ENCODE measurements at regions not wholly inside any gene's neighbourhood (a gene's known extent, or its start where the extent isn't known, plus 50 kb on each side); places are given as distances from the start of the nearest gene placed in this dataset.

GRCh38 chr5:17930346-17930745, 296.1 kb downstream of the TAF11L14 start:
- no peak for DNase-seq (ENCODE audit: low read depth, low spot score)
- H3K4me3 ChIP-seq (ENCODE audit: low read depth in 2 of 2, low read length in 2 of 2) = no peak overlapping the region
- H3K27ac ChIP-seq (ENCODE audit: low read length) = no peak overlapping the region
- no TSS peak for BruUV-seq (replicated peaks)
- no peaks in the 10 kb centered on the region for H3K9me3 ChIP-seq (ENCODE audit: control insufficient read depth, insufficient read depth, low read depth, low read length)
- ChIA-PET POLR2A (no interaction called here), CTCF (no interaction called here)
- ATAC-seq = no peak
- H3K36me3 ChIP-seq (ENCODE audit: control insufficient read depth, insufficient read depth, low read length) = no peaks in the 10 kb centered on the region
- no peaks in the 10 kb centered on the region for H3K4me1 ChIP-seq (ENCODE audit: control insufficient read depth, insufficient read depth, low read length)
- no peaks in the 10 kb centered on the region for H3K27me3 ChIP-seq (ENCODE audit: control insufficient read depth, insufficient read depth, low read length)
- in situ Hi-C loops (cut with HindIII; ENCODE audit: low pct_unique_long_range_greater_than_20kb, low sequenced_read_pairs) (no loop called here), intact Hi-C loops (cut with micrococcal nuclease; ENCODE audit: unreplicated experiment) (no loop called here)
- TF ChIP-seq TCF7L2 (IDR thresholded peaks at IDR 0.05; ENCODE audit: low read depth, low read length) (no peak), REST (IDR thresholded peaks at IDR 0.05; ENCODE audit: insufficient read depth in 1 of 2, low read depth in 2 of 2, low read length in 1 of 2) (no peak), POLR2AphosphoS5 (IDR thresholded peaks at IDR 0.05; ENCODE audit: low read depth, low read length) (no peak), SIN3A (IDR thresholded peaks at IDR 0.05; ENCODE audit: borderline replicate concordance, insufficient read depth, low read depth, low read length) (no peak)
- TF ChIP-seq, protein P1, sequence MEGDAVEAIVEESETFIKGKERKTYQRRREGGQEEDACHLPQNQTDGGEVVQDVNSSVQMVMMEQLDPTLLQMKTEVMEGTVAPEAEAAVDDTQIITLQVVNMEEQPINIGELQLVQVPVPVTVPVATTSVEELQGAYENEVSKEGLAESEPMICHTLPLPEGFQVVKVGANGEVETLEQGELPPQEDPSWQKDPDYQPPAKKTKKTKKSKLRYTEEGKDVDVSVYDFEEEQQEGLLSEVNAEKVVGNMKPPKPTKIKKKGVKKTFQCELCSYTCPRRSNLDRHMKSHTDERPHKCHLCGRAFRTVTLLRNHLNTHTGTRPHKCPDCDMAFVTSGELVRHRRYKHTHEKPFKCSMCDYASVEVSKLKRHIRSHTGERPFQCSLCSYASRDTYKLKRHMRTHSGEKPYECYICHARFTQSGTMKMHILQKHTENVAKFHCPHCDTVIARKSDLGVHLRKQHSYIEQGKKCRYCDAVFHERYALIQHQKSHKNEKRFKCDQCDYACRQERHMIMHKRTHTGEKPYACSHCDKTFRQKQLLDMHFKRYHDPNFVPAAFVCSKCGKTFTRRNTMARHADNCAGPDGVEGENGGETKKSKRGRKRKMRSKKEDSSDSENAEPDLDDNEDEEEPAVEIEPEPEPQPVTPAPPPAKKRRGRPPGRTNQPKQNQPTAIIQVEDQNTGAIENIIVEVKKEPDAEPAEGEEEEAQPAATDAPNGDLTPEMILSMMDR (IDR thresholded peaks at IDR 0.05) = no peak

GRCh38 chr5:17944046-17944445, 309.8 kb downstream of the TAF11L14 start:
- ChIA-PET POLR2A (no interaction called here), CTCF (interaction anchor here (0.6 to 1.5 kb wide), 2 partner anchors 123 to 728 kb away, joined by 3 to 7 read pairs; no protein-coding TSS in a partner anchor)
- Histone ChIP-seq H3K36me3 (ENCODE audit: control insufficient read depth, insufficient read depth, low read length) (no peaks in the 10 kb centered on the region), H3K4me1 (ENCODE audit: control insufficient read depth, insufficient read depth, low read length) (no peaks in the 10 kb centered on the region), H3K27me3 (ENCODE audit: control insufficient read depth, insufficient read depth, low read length) (no peaks in the 10 kb centered on the region), H3K4me3 (ENCODE audit: low read depth in 2 of 2, low read length in 2 of 2) (no peak overlapping the region), H3K9me3 (ENCODE audit: control insufficient read depth, insufficient read depth, low read depth, low read length) (no peaks in the 10 kb centered on the region), H3K27ac (ENCODE audit: low read length) (no peak overlapping the region)
- TF ChIP-seq, protein P1 (IDR thresholded peaks at IDR 0.05) = no peak
- TF ChIP-seq POLR2AphosphoS5 (IDR thresholded peaks at IDR 0.05; ENCODE audit: low read depth, low read length) = no peak
- TF ChIP-seq REST (IDR thresholded peaks at IDR 0.05; ENCODE audit: insufficient read depth in 1 of 2, low read depth in 2 of 2, low read length in 1 of 2) = no peak
- TF ChIP-seq TCF7L2 (IDR thresholded peaks at IDR 0.05; ENCODE audit: low read depth, low read length) = no peak
- no peak for TF ChIP-seq SIN3A (IDR thresholded peaks at IDR 0.05; ENCODE audit: borderline replicate concordance, insufficient read depth, low read depth, low read length)
- in situ Hi-C loops (cut with HindIII; ENCODE audit: low pct_unique_long_range_greater_than_20kb, low sequenced_read_pairs) (no loop called here), intact Hi-C loops (cut with micrococcal nuclease; ENCODE audit: unreplicated experiment) (no loop called here)
- DNase-seq (ENCODE audit: low read depth, low spot score) = no peak
- no TSS peak for BruUV-seq (replicated peaks)
- no peak for ATAC-seq
